ENCODE measurements at regions not wholly inside any gene's neighbourhood (a gene's known extent, or its start where the extent isn't known, plus 50 kb on each side); places are given as distances from the start of the nearest gene placed in this dataset.

- no peak for TF ChIP-seq POLR2AphosphoS5 (IDR thresholded peaks at IDR 0.05; ENCODE audit: insufficient read depth in 1 of 2, low read depth in 1 of 2)
- no peak for TF ChIP-seq POLR2A (IDR thresholded peaks at IDR 0.05)
- TF ChIP-seq CTCF (IDR thresholded peaks at IDR 0.05) = no peak
- H3K4me3 ChIP-seq = no peak overlapping the region
- no peaks in the 10 kb centered on the region for H3K27me3 ChIP-seq
- no peak overlapping the region for H3K27ac ChIP-seq
- no peaks in the 10 kb centered on the region for H3K4me1 ChIP-seq
- H3K36me3 ChIP-seq = no peaks in the 10 kb centered on the region
- no peaks in the 10 kb centered on the region for H3K9me3 ChIP-seq
- intact Hi-C loops (cut with DNase I) = no loop called here
- no peak for DNase-seq (ENCODE audit: extremely low spot score in 2 of 2)
These were observed 266.0 kb downstream of the RAD51AP2 start for GRCh38 chr2:17252258-17252657.

GRCh38 chr2:17251171-17251570 is 267.1 kb downstream of the RAD51AP2 start:
- H3K9me3 ChIP-seq = no peaks in the 10 kb centered on the region
- H3K36me3 ChIP-seq = no peaks in the 10 kb centered on the region
- H3K27ac ChIP-seq = no peak overlapping the region
- no peaks in the 10 kb centered on the region for H3K27me3 ChIP-seq
- intact Hi-C loops (cut with DNase I) = no loop called here
- H3K4me3 ChIP-seq = no peak overlapping the region
- H3K4me1 ChIP-seq = peaks cover 1% of the 10 kb centered on the region
- TF ChIP-seq CTCF (IDR thresholded peaks at IDR 0.05) = no peak
- TF ChIP-seq POLR2AphosphoS5 (IDR thresholded peaks at IDR 0.05; ENCODE audit: insufficient read depth in 1 of 2, low read depth in 1 of 2) = no peak
- no peak for TF ChIP-seq POLR2A (IDR thresholded peaks at IDR 0.05)
- no peak for DNase-seq (ENCODE audit: extremely low spot score in 2 of 2)

GRCh38 chr2:17249249-17249648 is 269.0 kb downstream of the RAD51AP2 start:
- no peak for TF ChIP-seq CTCF (IDR thresholded peaks at IDR 0.05)
- TF ChIP-seq POLR2AphosphoS5 (IDR thresholded peaks at IDR 0.05; ENCODE audit: insufficient read depth in 1 of 2, low read depth in 1 of 2) = no peak
- intact Hi-C loops (cut with DNase I) = no loop called here
- DNase-seq (ENCODE audit: extremely low spot score in 2 of 2) = no peak

GRCh38 chr2:17245906-17246305 is 272.3 kb downstream of the RAD51AP2 start:
- intact Hi-C loops (cut with DNase I) = no loop called here
- TF ChIP-seq POLR2A (IDR thresholded peaks at IDR 0.05) (no peak), POLR2AphosphoS5 (IDR thresholded peaks at IDR 0.05; ENCODE audit: insufficient read depth in 1 of 2, low read depth in 1 of 2) (no peak), CTCF (IDR thresholded peaks at IDR 0.05) (no peak)
- no peak overlapping the region for H3K27ac ChIP-seq
- no peak overlapping the region for H3K4me3 ChIP-seq
- peaks cover 6% of the 10 kb centered on the region for H3K4me1 ChIP-seq
- H3K9me3 ChIP-seq = no peaks in the 10 kb centered on the region
- DNase-seq (ENCODE audit: extremely low spot score in 2 of 2) = no peak
- no peaks in the 10 kb centered on the region for H3K27me3 ChIP-seq
- no peaks in the 10 kb centered on the region for H3K36me3 ChIP-seq

More at GRCh38 chr2:17249249-17249648, 269.0 kb downstream of the RAD51AP2 start:
- no peak overlapping the region for H3K4me3 ChIP-seq
- no peaks in the 10 kb centered on the region for H3K27me3 ChIP-seq
- no peaks in the 10 kb centered on the region for H3K9me3 ChIP-seq
- H3K36me3 ChIP-seq = no peaks in the 10 kb centered on the region
- H3K4me1 ChIP-seq = peaks cover 6% of the 10 kb centered on the region
- no peak overlapping the region for H3K27ac ChIP-seq

- no peak for DNase-seq (ENCODE audit: extremely low spot score in 2 of 2)
- H3K27ac ChIP-seq = no peak overlapping the region
- no peak overlapping the region for H3K4me3 ChIP-seq
- TF ChIP-seq POLR2A (IDR thresholded peaks at IDR 0.05) (no peak), CTCF (IDR thresholded peaks at IDR 0.05) (no peak), POLR2AphosphoS5 (IDR thresholded peaks at IDR 0.05; ENCODE audit: insufficient read depth in 1 of 2, low read depth in 1 of 2) (no peak)
- intact Hi-C loops (cut with DNase I) = no loop called here
- H3K4me1 ChIP-seq = peaks cover 6% of the 10 kb centered on the region
- H3K9me3 ChIP-seq = no peaks in the 10 kb centered on the region
- no peaks in the 10 kb centered on the region for H3K36me3 ChIP-seq
- H3K27me3 ChIP-seq = no peaks in the 10 kb centered on the region
These were observed 275.3 kb downstream of the RAD51AP2 start for GRCh38 chr2:17242813-17243485.
